Upper lobe of left lung (tissue), 6 donors: ENCODE measurements at regions not wholly inside any gene's neighbourhood (a gene's known extent, or its start where the extent isn't known, plus 50 kb on each side); places are given as distances from the start of the nearest gene placed in this dataset.
A peak's percentile ranks its signal among the peaks of the same experiment; 100 is the strongest.

Experiments
- ATAC-seq, 2 donors: fragments of 200-7000 bp; cut with Tn5 transposase; one replicate each; pipeline ENCODE4 v1.9.1; 2022; ENCODE audit warnings: mild to moderate bottlenecking in 2 of 2, moderate library complexity in 2 of 2; ENCODE audit not compliant: low FRiP score in 2 of 2
- DNase-seq, 2 donors: peaks; one replicate each; pipeline ENCODE4 v3.0.0-alpha.2; 2019 to 2020
- H3K27ac ChIP-seq, 4 donors: fragments of 200-600 bp; sonication (generic); one replicate each; pipeline ENCODE4 v1.5.1; 2016 to 2019
- H3K27me3 ChIP-seq, 4 donors: fragments of 200-600 bp; sonication (generic); one replicate each; pipeline ENCODE4 v1.5.1; 2017 to 2019
- H3K36me3 ChIP-seq, 4 donors: fragments of 200-600 bp; sonication (generic); one replicate each; pipeline ENCODE4 v1.5.1; 2016 to 2019
- H3K4me1 ChIP-seq, 4 donors: fragments of 200-600 bp; sonication (generic); one replicate each; pipeline ENCODE4 v1.5.1; 2018 to 2019
- H3K4me3 ChIP-seq, 4 donors: fragments of 200-600 bp; sonication (generic); one replicate each; pipeline ENCODE4 v1.5.1; 2017 to 2019; ENCODE audit warnings: mild to moderate bottlenecking in 2 of 4, moderate library complexity in 1 of 4
- H3K9me3 ChIP-seq, 4 donors: fragments of 200-600 bp; sonication (generic); one replicate each; pipeline ENCODE4 v1.5.1; 2018 to 2019
- EP300 ChIP-seq, 4 donors: sonication (generic); formaldehyde crosslinking; IDR thresholded peaks; one replicate each; pipeline ENCODE4 v1.5.1; 2017; ENCODE audit warnings: antibody characterized with exemption in 4 of 4, control low read depth in 2 of 4
- POLR2A ChIP-seq, 4 donors: fragments of 450-650 bp; IDR thresholded peaks; one replicate each; pipeline ENCODE4 v1.5.1; 2016 to 2017; ENCODE audit warnings: antibody characterized with exemption in 4 of 4, mild to moderate bottlenecking in 2 of 4
- POLR2AphosphoS5 ChIP-seq, 2 donors: sonication (generic); formaldehyde crosslinking; IDR thresholded peaks; one replicate each; pipeline ENCODE4 v1.5.1; 2017; ENCODE audit warnings: antibody characterized with exemption in 2 of 2
- WGBS, 2 donors: methylation state at CpG; one replicate each; pipeline ENCODE4 v1.1.5; 2017 to 2018; 5-methylcytosine and 5-hydroxymethylcytosine counted together
- TF ChIP-seq, protein P1 (sequence below), 6 experiments: fragments of 450-650 bp in 4 of 6; fragments of 200-600 bp in 2 of 6; sonication (generic) in 2 of 6; IDR thresholded peaks; one replicate each; pipeline ENCODE4 v1.5.1; 2016 to 2019; ENCODE audit warnings: antibody characterized with exemption in 6 of 6
- donor health status: DM: no; HTN: no; CAD: no; lungs with moderate emphysema.
- donor health status: DM: no; HTN: yes; CAD: no; lungs with severe emphysema.

DNA sequence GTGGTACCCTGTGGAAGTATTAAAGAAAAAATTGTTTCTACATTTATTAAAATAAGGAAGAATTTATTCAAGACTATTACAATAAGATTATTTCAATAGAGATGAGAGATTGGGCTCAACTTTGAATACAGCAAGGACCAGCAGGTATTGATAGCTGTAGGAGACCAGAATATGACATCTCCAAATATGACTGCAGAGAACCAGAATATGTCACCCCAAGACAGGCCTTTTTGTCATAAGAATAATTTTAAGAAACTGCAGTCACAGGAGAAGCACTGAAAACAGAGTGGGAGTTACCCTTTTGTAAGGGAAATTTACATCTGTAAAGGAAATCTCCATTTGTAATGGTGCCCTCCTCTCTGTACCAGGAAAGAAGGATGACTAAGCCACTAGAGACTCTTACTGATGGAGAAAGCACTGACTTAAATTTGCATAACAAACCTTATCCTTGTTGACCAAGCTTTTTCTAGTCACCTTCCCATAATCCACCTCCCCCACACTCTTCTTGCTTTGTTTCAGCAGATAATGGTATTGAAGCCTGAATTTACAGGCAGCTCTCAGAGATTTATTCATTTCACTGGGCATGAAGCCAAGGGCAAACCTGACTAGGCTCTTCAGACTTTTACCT is 145.1 kb upstream of the RMP24 start:
- peaks cover 5 to 9% (median 5%) of the 10 kb centered on the region in 4 donors for H3K9me3 ChIP-seq
- H3K36me3 ChIP-seq = no peaks in the 10 kb centered on the region
- H3K27me3 ChIP-seq = no peaks in the 10 kb centered on the region
- no peak for TF ChIP-seq POLR2A (IDR thresholded peaks at IDR 0.05)
- no peak for TF ChIP-seq POLR2AphosphoS5 (IDR thresholded peaks at IDR 0.05)
- TF ChIP-seq, protein P1, sequence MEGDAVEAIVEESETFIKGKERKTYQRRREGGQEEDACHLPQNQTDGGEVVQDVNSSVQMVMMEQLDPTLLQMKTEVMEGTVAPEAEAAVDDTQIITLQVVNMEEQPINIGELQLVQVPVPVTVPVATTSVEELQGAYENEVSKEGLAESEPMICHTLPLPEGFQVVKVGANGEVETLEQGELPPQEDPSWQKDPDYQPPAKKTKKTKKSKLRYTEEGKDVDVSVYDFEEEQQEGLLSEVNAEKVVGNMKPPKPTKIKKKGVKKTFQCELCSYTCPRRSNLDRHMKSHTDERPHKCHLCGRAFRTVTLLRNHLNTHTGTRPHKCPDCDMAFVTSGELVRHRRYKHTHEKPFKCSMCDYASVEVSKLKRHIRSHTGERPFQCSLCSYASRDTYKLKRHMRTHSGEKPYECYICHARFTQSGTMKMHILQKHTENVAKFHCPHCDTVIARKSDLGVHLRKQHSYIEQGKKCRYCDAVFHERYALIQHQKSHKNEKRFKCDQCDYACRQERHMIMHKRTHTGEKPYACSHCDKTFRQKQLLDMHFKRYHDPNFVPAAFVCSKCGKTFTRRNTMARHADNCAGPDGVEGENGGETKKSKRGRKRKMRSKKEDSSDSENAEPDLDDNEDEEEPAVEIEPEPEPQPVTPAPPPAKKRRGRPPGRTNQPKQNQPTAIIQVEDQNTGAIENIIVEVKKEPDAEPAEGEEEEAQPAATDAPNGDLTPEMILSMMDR (IDR thresholded peaks at IDR 0.05) = no peak
- no peak for TF ChIP-seq EP300 (IDR thresholded peaks at IDR 0.05)
- H3K4me1 ChIP-seq = peaks cover 0 to 3% (median 0%) of the 10 kb centered on the region in 4 donors
- no peak overlapping the region for H3K27ac ChIP-seq
- no peak for DNase-seq
- no peak for ATAC-seq
- H3K4me3 ChIP-seq = no peak overlapping the region

DNA sequence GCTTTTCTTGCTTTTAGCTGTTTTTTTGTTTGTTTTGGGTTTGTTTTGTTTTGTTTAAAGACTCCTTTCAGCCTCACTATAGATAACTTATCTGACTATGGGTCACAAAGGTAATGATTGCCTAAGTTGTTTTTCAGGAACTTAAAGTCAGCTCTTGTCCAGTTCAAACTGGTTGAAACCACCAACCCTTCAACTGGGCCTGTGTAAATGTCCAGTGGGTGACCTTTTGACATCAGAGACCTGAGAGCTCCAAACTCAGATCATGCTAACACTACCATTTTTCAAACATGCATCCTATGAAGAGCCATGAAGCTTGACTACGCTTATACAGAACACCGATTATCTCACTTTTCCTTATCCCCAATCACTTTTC is 144.6 kb upstream of the RMP24 start:
- no peaks in the 10 kb centered on the region for H3K27me3 ChIP-seq

DNA sequence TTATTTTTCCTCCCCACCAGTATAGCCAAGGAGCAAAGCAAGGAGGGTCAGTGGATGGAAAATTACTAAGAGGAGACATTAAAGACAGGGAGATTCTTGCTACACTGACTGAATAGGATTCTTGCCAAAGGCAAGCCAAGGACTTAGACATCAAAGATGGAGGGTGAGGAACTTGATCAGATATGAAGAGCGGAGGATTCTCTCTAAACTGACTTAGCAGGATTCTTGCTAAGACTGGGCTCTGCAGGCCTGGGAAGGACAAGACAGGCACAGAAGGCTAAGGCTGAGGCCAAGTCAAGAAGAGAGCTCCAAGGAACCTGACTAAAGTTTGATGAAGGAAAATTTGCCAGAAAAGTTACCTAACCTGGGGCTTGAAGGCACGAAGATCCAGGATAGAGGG is 143.9 kb upstream of the RMP24 start:
- Histone ChIP-seq H3K9me3 (peaks cover 8 to 12% (median 9%) of the 10 kb centered on the region in 4 donors), H3K36me3 (no peaks in the 10 kb centered on the region), H3K27me3 (no peaks in the 10 kb centered on the region), H3K27ac (no peak overlapping the region), H3K4me1 (peaks cover 0 to 3% (median 0%) of the 10 kb centered on the region in 4 donors), H3K4me3 (no peak overlapping the region)
- WGBS, 2 donors = 87 to 97% methylated on average over 2 of the region's 2 CpGs
- DNase-seq (no peak), ATAC-seq (no peak)
- no peak for TF ChIP-seq POLR2AphosphoS5 (IDR thresholded peaks at IDR 0.05)
- no peak for TF ChIP-seq POLR2A (IDR thresholded peaks at IDR 0.05)
- no peak for TF ChIP-seq EP300 (IDR thresholded peaks at IDR 0.05)
- TF ChIP-seq, protein P1 (IDR thresholded peaks at IDR 0.05) = no peak

More for the DNA sequence above, 144.6 kb upstream of the RMP24 start:
- H3K27ac ChIP-seq = no peak overlapping the region
- DNase-seq (no peak), ATAC-seq (no peak)
- no peaks in the 10 kb centered on the region for H3K36me3 ChIP-seq
- H3K4me1 ChIP-seq = peaks cover 0 to 3% (median 0%) of the 10 kb centered on the region in 4 donors
- no peak overlapping the region for H3K4me3 ChIP-seq
- TF ChIP-seq POLR2AphosphoS5 (IDR thresholded peaks at IDR 0.05) = no peak
- TF ChIP-seq, protein P1 (IDR thresholded peaks at IDR 0.05) = no peak
- no peak for TF ChIP-seq POLR2A (IDR thresholded peaks at IDR 0.05)
- no peak for TF ChIP-seq EP300 (IDR thresholded peaks at IDR 0.05)
- H3K9me3 ChIP-seq = peaks cover 8 to 12% (median 9%) of the 10 kb centered on the region in 4 donors
- WGBS, 2 donors = 97 to 98% methylated on average over 2 of the region's 2 CpGs

DNA sequence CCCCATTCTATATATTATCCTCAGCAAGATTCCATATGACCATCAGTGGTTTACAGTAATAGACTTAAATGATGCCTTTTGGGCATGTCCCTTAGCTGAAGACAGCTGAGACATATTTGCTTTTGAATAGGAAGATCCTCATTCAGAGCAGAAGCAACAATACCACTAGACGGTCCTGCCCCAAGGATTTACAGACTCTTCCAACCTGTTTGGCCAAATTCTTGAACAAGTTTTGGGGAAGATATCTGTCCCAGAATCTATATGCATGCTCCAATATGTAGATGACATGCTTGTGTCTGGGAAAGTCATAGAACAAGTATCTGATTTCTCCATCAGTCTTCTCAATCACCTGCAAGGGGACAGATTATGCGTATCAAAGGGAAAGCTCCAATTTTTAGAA is 137.1 kb upstream of the RMP24 start:
- no peak overlapping the region for H3K4me3 ChIP-seq
- ATAC-seq = no peak
- H3K36me3 ChIP-seq = no peaks in the 10 kb centered on the region
- H3K27ac ChIP-seq = no peak overlapping the region
- no peaks in the 10 kb centered on the region for H3K4me1 ChIP-seq
- TF ChIP-seq POLR2A (IDR thresholded peaks at IDR 0.05) (no peak), EP300 (IDR thresholded peaks at IDR 0.05) (no peak), POLR2AphosphoS5 (IDR thresholded peaks at IDR 0.05) (no peak)
- TF ChIP-seq, protein P1 (IDR thresholded peaks at IDR 0.05) = no peak
- DNase-seq = no peak
- peaks cover 8 to 12% (median 9%) of the 10 kb centered on the region in 4 donors for H3K9me3 ChIP-seq
- H3K27me3 ChIP-seq = no peaks in the 10 kb centered on the region
- WGBS, 2 donors = 90 to 91% methylated on average over 2 of the region's 2 CpGs

DNA sequence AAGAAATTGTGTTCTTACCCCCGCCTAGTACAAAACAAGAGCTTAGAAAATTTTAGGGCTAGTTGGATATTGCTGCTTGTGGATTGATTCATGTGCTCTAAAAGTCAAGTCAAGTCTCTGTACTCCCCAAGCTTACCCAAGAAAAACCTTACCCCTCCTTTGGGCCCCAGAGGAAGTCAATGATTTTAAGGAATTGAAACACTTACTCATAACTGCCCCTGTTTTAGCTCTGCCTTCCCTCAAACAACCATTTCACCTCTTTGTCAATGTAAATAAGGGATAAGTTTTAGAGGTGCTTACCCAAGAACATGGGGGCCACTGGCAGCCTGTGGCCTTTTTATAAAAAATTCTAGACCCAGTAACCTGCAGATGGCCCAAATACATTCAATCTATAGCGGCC is 136.6 kb upstream of the RMP24 start:
- Histone ChIP-seq H3K27me3 (no peaks in the 10 kb centered on the region), H3K36me3 (no peaks in the 10 kb centered on the region), H3K4me3 (no peak overlapping the region), H3K27ac (no peak overlapping the region), H3K4me1 (no peaks in the 10 kb centered on the region), H3K9me3 (peaks cover 8 to 12% (median 9%) of the 10 kb centered on the region in 4 donors)
- ATAC-seq = peak in 1 of 2 donors; percentile 55
- TF ChIP-seq POLR2AphosphoS5 (IDR thresholded peaks at IDR 0.05) = no peak
- no peak for TF ChIP-seq EP300 (IDR thresholded peaks at IDR 0.05)
- TF ChIP-seq, protein P1 (IDR thresholded peaks at IDR 0.05) = no peak
- no peak for TF ChIP-seq POLR2A (IDR thresholded peaks at IDR 0.05)
- WGBS, 2 donors = 88 to 97% methylated on average over 2 of the region's 2 CpGs
- DNase-seq = no peak
